Upper lobe of right lung (tissue), 1 donor: ENCODE measurements at regions not wholly inside any gene's neighbourhood (a gene's known extent, or its start where the extent isn't known, plus 50 kb on each side); places are given as distances from the start of the nearest gene placed in this dataset.

ENCODE experiments used
- ATAC-seq: fragments of 200-7000 bp; cut with Tn5 transposase; one replicate; pipeline ENCODE4 v1.9.1; 2020; ENCODE audit warnings: mild to moderate bottlenecking, moderate library complexity
- DNase-seq: peaks from one replicate; pipeline ENCODE4 v3.0.0-alpha.2; 2020
- H3K27ac ChIP-seq: fragments of 200-600 bp; one replicate; pipeline ENCODE4 v1.8.0; 2022
- H3K27me3 ChIP-seq: fragments of 200-600 bp; one replicate; pipeline ENCODE4 v1.8.0; 2022; ENCODE audit warnings: mild to moderate bottlenecking
- H3K36me3 ChIP-seq: fragments of 200-600 bp; one replicate; pipeline ENCODE4 v1.8.0; 2022
- H3K4me1 ChIP-seq: fragments of 200-600 bp; one replicate; pipeline ENCODE4 v1.8.0; 2022
- H3K4me3 ChIP-seq: fragments of 200-600 bp; one replicate; pipeline ENCODE4 v1.8.0; 2022; ENCODE audit warnings: mild to moderate bottlenecking
- H3K9me3 ChIP-seq: fragments of 200-600 bp; one replicate; pipeline ENCODE4 v1.8.0; 2022
- CTCF ChIP-seq: fragments of 200-600 bp; IDR thresholded peaks from one replicate; pipeline ENCODE4 v1.8.0; 2022; ENCODE audit warnings: antibody characterized with exemption
- intact Hi-C: fragments of 100-400 bp; cut with DNase I; formaldehyde crosslinking; loops from one replicate; pipeline ENCODE4 v1.11.0; 2022
- donor health status: DM: no; HTN: yes; CAD: no; lungs with severe emphysema.

GRCh38 chr5:179455320-179455719 lies 95.0 kb upstream of the RUFY1 start:
- H3K27me3 ChIP-seq: no peaks in the 10 kb centered on the region
- H3K9me3 ChIP-seq: no peaks in the 10 kb centered on the region
- ATAC-seq (no peak), DNase-seq (peak; percentile 41)
- no peak overlapping the region for H3K27ac ChIP-seq
- intact Hi-C loops: no loop called here
- no peak overlapping the region for H3K4me3 ChIP-seq
- H3K36me3 ChIP-seq: no peaks in the 10 kb centered on the region
- no peak for TF ChIP-seq CTCF
- H3K4me1 ChIP-seq: no peaks in the 10 kb centered on the region

- ATAC-seq: no peak
- no peaks in the 10 kb centered on the region for H3K4me1 ChIP-seq
- no peaks in the 10 kb centered on the region for H3K9me3 ChIP-seq
- no peak for TF ChIP-seq CTCF
- no peak overlapping the region for H3K27ac ChIP-seq
- H3K27me3 ChIP-seq: no peaks in the 10 kb centered on the region
- H3K36me3 ChIP-seq: no peaks in the 10 kb centered on the region
- intact Hi-C loops: no loop called here
- no peak overlapping the region for H3K4me3 ChIP-seq
- DNase-seq: no peak
These were observed 96.0 kb upstream of the RUFY1 start for GRCh38 chr5:179454356-179454755.

- Histone ChIP-seq H3K27ac (no peak overlapping the region), H3K4me3 (no peak overlapping the region), H3K9me3 (no peaks in the 10 kb centered on the region), H3K27me3 (no peaks in the 10 kb centered on the region), H3K36me3 (no peaks in the 10 kb centered on the region), H3K4me1 (no peaks in the 10 kb centered on the region)
- ATAC-seq (no peak), DNase-seq (peak; percentile 36)
- TF ChIP-seq CTCF: no peak
- intact Hi-C loops: no loop called here
These were observed 96.7 kb upstream of the RUFY1 start for GRCh38 chr5:179453616-179454015.

GRCh38 chr5:179452356-179453230 lies 97.8 kb upstream of the RUFY1 start:
- TF ChIP-seq CTCF: no peak

GRCh38 chr5:179451828-179452196 lies 98.5 kb upstream of the RUFY1 start:
- Histone ChIP-seq H3K9me3 (no peaks in the 10 kb centered on the region), H3K4me3 (no peak overlapping the region), H3K27ac (no peak overlapping the region), H3K27me3 (no peaks in the 10 kb centered on the region), H3K36me3 (no peaks in the 10 kb centered on the region), H3K4me1 (no peaks in the 10 kb centered on the region)
- intact Hi-C loops: no loop called here
- DNase-seq (peak; percentile 48), ATAC-seq (no peak)
- no peak for TF ChIP-seq CTCF

More at GRCh38 chr5:179452356-179453230, 97.8 kb upstream of the RUFY1 start:
- no peak overlapping the region for H3K4me3 ChIP-seq
- no peak overlapping the region for H3K27ac ChIP-seq
- no peaks in the 10 kb centered on the region for H3K36me3 ChIP-seq
- H3K27me3 ChIP-seq: no peaks in the 10 kb centered on the region
- ATAC-seq (peak; percentile 4), DNase-seq (peak; percentile 49)
- H3K9me3 ChIP-seq: no peaks in the 10 kb centered on the region
- H3K4me1 ChIP-seq: no peaks in the 10 kb centered on the region
- intact Hi-C loops: no loop called here
